Common myeloid progenitor, CD34-positive (primary cell): ENCODE measurements at regions not wholly inside any gene's neighbourhood (a gene's known extent, or its start where the extent isn't known, plus 50 kb on each side); places are given as distances from the start of the nearest gene placed in this dataset.
A peak's percentile ranks its signal among the peaks of the same experiment; 100 is the strongest.

ENCODE experiments used
- CTCF ChIA-PET: fragments of 350-600 bp; sonication (Branson Sonifier 250); formaldehyde crosslinking; loops from one replicate; lab custom pipeline; 2021; ENCODE audit warnings: antibody characterized with exemption; lab: Charles Lee
- POLR2A ChIA-PET: fragments of 350-600 bp; sonication (Branson Sonifier 250); formaldehyde crosslinking; loops from one replicate; lab custom pipeline; 2021; ENCODE audit warnings: antibody characterized with exemption; lab: Charles Lee
- DNase-seq, 3 donors: peaks; one replicate each; pipeline versions ENCODE4 v3.0.0 to v3.0.0-alpha.2; 2013
- H3K27ac ChIP-seq, 2 experiments: 1 replicate in 1 of 2; 2 replicates in 1 of 2; pipeline ENCODE4 v1.7.0; 2013; ENCODE audit warnings: inconsistent platforms in 2 of 2, low read length in 2 of 2, mild to moderate bottlenecking in 2 of 2, low read depth in 1 of 2, moderate library complexity in 1 of 2; ENCODE audit not compliant: severe bottlenecking in 2 of 2, insufficient read depth in 1 of 2, poor library complexity in 1 of 2
- H3K27me3 ChIP-seq, 5 experiments: replicated peaks in 2 of 5; 1 replicate in 3 of 5; 2 replicates in 2 of 5; pipeline versions ENCODE4 v1.6.1 to v1.7.0; 2013; ENCODE audit warnings: low read length in 4 of 5, mild to moderate bottlenecking in 2 of 5, moderate library complexity in 2 of 5, inconsistent platforms in 1 of 5; ENCODE audit not compliant: insufficient read depth in 5 of 5, control insufficient read depth in 4 of 5
- H3K36me3 ChIP-seq, 4 experiments: 1 replicate in 2 of 4; 2 replicates in 2 of 4; pipeline versions ENCODE4 v1.6.1 to v1.7.0; 2013; ENCODE audit warnings: low read length in 3 of 4, control low read depth in 1 of 4, mild to moderate bottlenecking in 1 of 4; ENCODE audit not compliant: control insufficient read depth in 4 of 4, insufficient read depth in 4 of 4
- H3K4me1 ChIP-seq, 4 experiments: 1 replicate in 3 of 4; 2 replicates in 1 of 4; pipeline versions ENCODE4 v1.6.1 to v1.7.1; 2013; ENCODE audit warnings: low read length in 3 of 4, mild to moderate bottlenecking in 3 of 4, control low read depth in 1 of 4, inconsistent platforms in 1 of 4, moderate library complexity in 1 of 4; ENCODE audit not compliant: control insufficient read depth in 4 of 4, insufficient read depth in 4 of 4; ENCODE audit errors: control extremely low read depth in 1 of 4
- H3K4me3 ChIP-seq, 7 experiments: 1 replicate in 4 of 7; 2 replicates in 3 of 7; pipeline versions ENCODE4 v1.5.1 to v1.7.0; 2013; ENCODE audit warnings: mild to moderate bottlenecking in 7 of 7, low read length in 6 of 7, moderate library complexity in 6 of 7, inconsistent platforms in 2 of 7, low read depth in 2 of 7, control low read depth in 1 of 7; ENCODE audit not compliant: insufficient read depth in 4 of 7, control insufficient read depth in 1 of 7; ENCODE audit errors: extremely low read depth in 1 of 7
- H3K9me3 ChIP-seq, 5 experiments: 1 replicate in 4 of 5; 2 replicates in 1 of 5; pipeline versions ENCODE4 v1.6.1 to v1.7.1; 2013; ENCODE audit warnings: low read length in 4 of 5, mild to moderate bottlenecking in 2 of 5, inconsistent platforms in 1 of 5, low read depth in 1 of 5, moderate library complexity in 1 of 5; ENCODE audit not compliant: control insufficient read depth in 4 of 5, insufficient read depth in 2 of 5; ENCODE audit errors: control extremely low read depth in 1 of 5
- WGBS: methylation state at CpG from one replicate; pipeline ENCODE4 v1.1.5; 2013; ENCODE audit not compliant: insufficient coverage; 5-methylcytosine and 5-hydroxymethylcytosine counted together

GRCh38 chr10:3427347-3427746 lies 254.8 kb upstream of the PITRM1 start:
- peaks cover 0 to 18% (median 0%) of the 10 kb centered on the region in 5 experiments for H3K9me3 ChIP-seq
- H3K27me3 ChIP-seq: no peaks in the 10 kb centered on the region
- DNase-seq: no peak
- H3K36me3 ChIP-seq: no peaks in the 10 kb centered on the region
- H3K4me3 ChIP-seq: no peak overlapping the region
- ChIA-PET POLR2A (no interaction called here), CTCF (no interaction called here)
- H3K4me1 ChIP-seq: peaks cover 0 to 8% (median 4%) of the 10 kb centered on the region in 4 experiments
- H3K27ac ChIP-seq: no peak overlapping the region
- 100% methylated on average over 1 of the region's 2 CpGs for WGBS

GRCh38 chr10:3426190-3426845 lies 253.7 kb upstream of the PITRM1 start:
- Histone ChIP-seq H3K27ac (no peak overlapping the region), H3K36me3 (no peaks in the 10 kb centered on the region), H3K4me3 (no peak overlapping the region), H3K27me3 (no peaks in the 10 kb centered on the region), H3K4me1 (peaks cover 0 to 15% (median 11%) of the 10 kb centered on the region in 4 experiments), H3K9me3 (peaks cover 0 to 17% (median 0%) of the 10 kb centered on the region in 5 experiments)
- ChIA-PET CTCF (no interaction called here), POLR2A (interaction anchor here (0.6 kb wide), 1 partner anchor 41 kb away, joined by 3 read pairs; no protein-coding TSS in a partner anchor)
- DNase-seq: no peak
- WGBS: 74% methylated on average over 2 of the region's 3 CpGs

GRCh38 chr10:3425716-3426115 lies 253.1 kb upstream of the PITRM1 start:
- CTCF ChIA-PET: no interaction called here
- DNase-seq: no peak
- Histone ChIP-seq H3K27me3 (no peaks in the 10 kb centered on the region), H3K4me3 (no peak overlapping the region), H3K36me3 (no peaks in the 10 kb centered on the region), H3K4me1 (peaks cover 0 to 15% (median 12%) of the 10 kb centered on the region in 4 experiments), H3K9me3 (peaks cover 0 to 13% (median 0%) of the 10 kb centered on the region in 5 experiments), H3K27ac (no peak overlapping the region)
- WGBS: 98% methylated on average over 5 of the region's 6 CpGs
- POLR2A ChIA-PET: no interaction called here

GRCh38 chr10:3425261-3425660 lies 252.7 kb upstream of the PITRM1 start:
- Histone ChIP-seq H3K4me1 (peaks cover 0 to 19% (median 16%) of the 10 kb centered on the region in 4 experiments), H3K36me3 (no peaks in the 10 kb centered on the region), H3K27ac (no peak overlapping the region), H3K27me3 (no peaks in the 10 kb centered on the region), H3K9me3 (peaks cover 0 to 9% (median 0%) of the 10 kb centered on the region in 5 experiments), H3K4me3 (no peak overlapping the region)
- DNase-seq: no peak
- CTCF ChIA-PET: no interaction called here
- 100% methylated on average over 1 of the region's 5 CpGs for WGBS
- POLR2A ChIA-PET: no interaction called here

- 47% methylated on average over 11 of the region's 26 CpGs for WGBS
- peak; percentile 8 to 47 (median 44) for DNase-seq
- Histone ChIP-seq H3K27ac (no peak overlapping the region), H3K27me3 (no peaks in the 10 kb centered on the region), H3K9me3 (no peaks in the 10 kb centered on the region), H3K36me3 (no peaks in the 10 kb centered on the region), H3K4me1 (peaks cover 0 to 25% (median 24%) of the 10 kb centered on the region in 4 experiments), H3K4me3 (peak overlapping the region in 1 of 7 experiments; percentile 24)
- ChIA-PET CTCF (no interaction called here), POLR2A (no interaction called here)
Observed at GRCh38 chr10:3424111-3424851, 251.7 kb upstream of the PITRM1 start.

- POLR2A ChIA-PET: no interaction called here
- 97% methylated on average over 14 of the region's 14 CpGs for WGBS
- CTCF ChIA-PET: no interaction called here
- H3K36me3 ChIP-seq: no peaks in the 10 kb centered on the region
- DNase-seq: no peak
- peaks cover 0 to 29% (median 26%) of the 10 kb centered on the region in 4 experiments for H3K4me1 ChIP-seq
- no peaks in the 10 kb centered on the region for H3K9me3 ChIP-seq
- no peak overlapping the region for H3K27ac ChIP-seq
- no peak overlapping the region for H3K4me3 ChIP-seq
- no peaks in the 10 kb centered on the region for H3K27me3 ChIP-seq
Observed at GRCh38 chr10:3423384-3423783, 250.8 kb upstream of the PITRM1 start.

GRCh38 chr10:3422282-3422681 lies 249.7 kb upstream of the PITRM1 start:
- ChIA-PET CTCF (no interaction called here), POLR2A (no interaction called here)
- DNase-seq: no peak
- H3K27me3 ChIP-seq: no peaks in the 10 kb centered on the region
- H3K9me3 ChIP-seq: no peaks in the 10 kb centered on the region
- no peak overlapping the region for H3K27ac ChIP-seq
- whole genome bisulfite sequencing: 74% methylated on average over 6 of the region's 8 CpGs
- H3K36me3 ChIP-seq: no peaks in the 10 kb centered on the region
- no peak overlapping the region for H3K4me3 ChIP-seq
- H3K4me1 ChIP-seq: peaks cover 0 to 29% (median 26%) of the 10 kb centered on the region in 4 experiments
